ENCODE measurements at regions not wholly inside any gene's neighbourhood (a gene's known extent, or its start where the extent isn't known, plus 50 kb on each side); places are given as distances from the start of the nearest gene placed in this dataset.

DNA sequence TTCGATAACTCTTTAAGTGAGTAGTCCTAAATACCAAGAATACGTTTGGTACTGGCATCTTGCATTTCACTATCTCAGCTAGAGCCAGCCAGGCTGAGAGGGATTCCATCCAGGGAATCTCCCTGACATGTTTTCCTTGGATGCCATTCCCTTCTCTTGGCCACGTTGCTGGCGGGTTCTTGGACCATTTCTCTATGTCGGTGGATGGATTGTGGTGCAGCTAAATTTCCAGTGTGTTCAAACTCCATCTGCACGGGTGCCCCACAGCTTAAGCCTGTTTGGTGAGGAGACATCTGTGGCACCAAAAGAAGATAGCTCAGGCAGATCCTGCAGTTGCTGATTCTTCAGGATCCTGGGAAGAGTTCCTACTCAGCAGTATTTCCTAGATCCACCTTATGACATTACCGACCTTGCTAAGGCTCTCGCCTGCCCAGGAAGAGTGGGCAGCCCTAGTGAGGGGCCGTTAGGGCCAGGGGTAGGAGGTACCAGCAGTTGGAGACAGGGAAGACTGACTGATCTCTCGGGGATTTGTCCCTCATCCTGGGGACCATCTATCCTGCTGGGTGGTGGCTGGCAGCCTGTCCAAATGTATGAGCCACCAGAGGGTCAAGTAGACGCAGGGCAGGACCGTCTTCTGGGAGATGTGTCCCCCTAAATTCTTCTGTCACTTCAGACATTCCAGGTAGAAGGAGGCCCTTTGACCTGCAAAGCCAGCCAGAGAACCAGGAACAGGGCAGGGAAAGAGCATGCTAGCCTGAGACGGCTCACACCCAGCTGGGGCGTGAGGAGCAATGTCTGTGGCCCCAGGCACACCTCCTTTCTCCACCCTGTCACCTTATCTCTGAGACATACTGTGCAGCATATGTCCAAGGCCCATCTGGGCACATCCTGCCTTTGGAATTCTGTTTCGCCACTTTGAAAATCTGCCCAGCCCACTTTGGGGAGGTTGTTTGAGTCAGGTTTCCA lies 72.6 kb upstream of the CAPRIN2 start:
- DNase-seq, result no peak

DNA sequence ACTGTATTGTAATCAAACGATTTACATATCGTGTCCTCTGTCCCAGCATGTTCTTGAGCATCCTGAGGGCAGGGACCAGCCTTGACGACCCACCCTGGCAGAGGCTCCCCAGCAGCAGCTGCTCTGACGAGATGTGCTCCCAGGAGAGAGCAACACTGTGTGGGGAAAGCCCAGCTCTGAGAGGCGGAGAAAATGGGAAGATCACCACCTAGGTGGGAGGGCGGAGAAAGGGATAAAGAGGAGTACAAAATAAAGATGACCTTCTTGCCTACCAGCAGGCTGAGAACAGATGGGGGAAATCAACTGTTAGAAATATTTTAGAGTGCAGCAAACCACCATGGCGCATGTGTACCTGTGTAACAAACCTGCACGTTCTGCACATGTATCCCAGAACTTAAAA lies 71.5 kb upstream of the CAPRIN2 start:
- no peak for DNase-seq

DNA sequence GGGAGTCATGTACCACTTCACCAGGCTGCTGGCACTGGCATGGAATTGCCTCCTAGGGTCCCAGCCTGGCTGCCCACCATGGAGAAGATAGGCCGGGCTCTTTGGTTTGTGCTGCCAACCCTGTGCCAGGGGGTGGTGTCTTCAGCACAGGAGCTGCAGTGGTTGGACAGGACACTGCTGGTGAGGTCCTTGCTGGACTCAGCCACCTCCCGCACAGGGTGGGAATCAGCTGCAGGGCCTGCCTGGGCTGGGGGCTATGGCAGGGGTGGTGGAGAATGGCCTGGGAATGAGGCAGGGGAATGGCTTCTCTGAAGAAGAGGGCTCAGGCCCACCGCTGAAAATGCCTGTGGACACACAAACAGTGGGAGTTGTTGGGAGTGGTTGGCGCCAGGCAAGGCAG lies 70.6 kb upstream of the CAPRIN2 start:
- no peak for DNase-seq

DNA sequence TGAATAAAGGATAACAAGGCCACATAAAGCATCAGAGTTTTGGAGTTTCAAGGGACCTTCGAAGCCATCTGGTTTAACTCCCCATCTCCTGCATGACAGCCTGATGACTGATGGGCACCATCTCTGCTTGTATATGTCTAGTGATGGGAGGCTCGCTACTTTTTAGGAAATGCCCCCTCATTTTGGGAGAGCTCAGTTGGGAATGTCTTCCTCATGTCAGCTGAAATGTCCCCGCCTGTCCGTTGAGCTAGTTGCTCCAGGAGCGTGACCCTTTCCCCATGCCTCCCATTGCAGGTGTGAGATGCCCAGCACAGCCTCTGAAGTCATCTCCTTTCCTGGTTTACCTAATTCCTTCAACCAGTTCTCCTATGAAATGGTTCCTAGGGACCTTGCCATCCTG lies 69.6 kb upstream of the CAPRIN2 start:
- DNase-seq, result no peak

DNA sequence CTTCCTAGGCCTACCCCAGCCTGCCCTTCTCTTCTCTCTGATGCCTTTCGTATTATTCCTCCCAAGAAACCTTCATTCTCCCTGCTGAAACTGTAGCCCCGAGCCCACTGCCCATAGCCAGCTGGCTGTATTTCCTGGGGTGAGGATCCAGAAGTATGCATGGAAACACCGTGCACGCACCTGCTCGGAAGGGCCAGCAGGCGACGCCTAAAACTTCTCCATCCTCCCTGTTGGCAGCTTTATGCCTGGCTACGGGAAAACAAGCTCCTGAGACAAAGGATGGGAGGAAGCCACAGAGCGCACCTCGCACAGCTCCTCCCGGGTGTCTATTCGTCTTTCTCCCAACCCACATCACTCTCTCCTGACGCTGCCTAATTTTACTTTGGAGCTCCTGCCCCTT lies 69.0 kb upstream of the CAPRIN2 start:
- no peak for DNase-seq

DNA sequence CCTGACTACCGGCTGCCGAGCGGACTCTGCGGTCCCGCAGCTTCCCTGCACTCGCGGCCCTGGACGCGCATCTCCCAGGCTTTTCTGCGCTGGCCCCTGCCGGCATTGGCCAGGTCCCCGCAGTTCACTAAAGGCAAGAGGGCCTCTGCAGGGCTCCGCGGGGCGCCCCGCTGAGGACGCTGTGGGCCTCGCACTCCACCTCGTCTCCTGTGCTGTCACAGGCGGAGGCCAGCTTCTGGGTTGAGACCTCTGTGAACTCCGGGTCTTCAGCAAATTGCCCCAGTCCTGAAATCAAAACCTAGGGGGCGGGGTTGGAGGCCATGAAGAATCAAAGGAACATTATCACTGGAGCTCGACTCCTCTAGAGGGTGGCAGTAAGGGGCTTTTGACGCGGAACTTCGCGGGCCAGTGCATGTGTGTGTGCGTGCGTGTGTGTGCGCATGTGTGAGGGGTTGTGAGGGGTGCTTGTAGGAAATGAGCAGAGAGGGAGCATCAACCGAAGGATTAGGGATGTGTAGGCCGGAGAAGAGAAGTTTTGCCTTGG lies 68.5 kb upstream of the CAPRIN2 start:
- DNase-seq, result no peak

DNA sequence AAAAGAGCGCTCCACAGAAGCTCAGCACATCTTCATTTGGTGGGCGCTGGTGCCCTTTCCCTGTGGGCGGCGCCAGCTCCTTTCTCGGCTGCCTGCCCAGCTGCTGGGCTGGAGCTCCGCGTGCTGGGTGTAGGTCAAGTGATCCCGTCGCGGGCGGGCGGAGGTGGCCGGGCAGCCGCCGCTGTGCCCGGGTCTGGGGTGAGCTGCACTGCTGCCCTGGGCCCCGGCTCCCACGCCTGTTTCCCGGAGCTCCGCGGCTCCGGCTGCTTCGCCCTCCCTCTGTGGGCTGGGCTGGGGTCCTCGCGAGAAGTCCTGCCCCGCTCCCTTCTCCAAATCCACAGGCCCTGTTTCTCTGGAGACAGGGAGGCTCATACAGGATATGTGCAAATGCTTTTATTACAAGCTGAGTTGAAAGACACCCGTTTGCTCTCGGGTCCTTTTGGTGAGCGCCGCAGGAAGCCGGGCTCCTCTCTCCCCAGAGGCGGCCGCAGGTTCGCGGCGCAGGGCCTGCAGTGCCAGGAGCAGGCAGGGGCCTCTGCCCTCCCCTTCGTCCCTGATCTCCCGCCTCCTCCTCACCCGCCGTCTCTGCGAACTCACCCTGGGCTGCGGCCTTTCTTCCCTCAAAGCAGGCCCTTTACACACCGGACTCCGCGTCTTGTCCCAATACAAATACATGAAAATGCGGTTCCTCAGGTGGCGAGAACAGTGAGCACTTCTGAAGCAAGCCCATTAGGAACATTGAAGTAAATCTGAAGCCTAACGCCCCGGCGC lies 67.8 kb upstream of the CAPRIN2 start:
- peak; percentile 63 for DNase-seq

DNA sequence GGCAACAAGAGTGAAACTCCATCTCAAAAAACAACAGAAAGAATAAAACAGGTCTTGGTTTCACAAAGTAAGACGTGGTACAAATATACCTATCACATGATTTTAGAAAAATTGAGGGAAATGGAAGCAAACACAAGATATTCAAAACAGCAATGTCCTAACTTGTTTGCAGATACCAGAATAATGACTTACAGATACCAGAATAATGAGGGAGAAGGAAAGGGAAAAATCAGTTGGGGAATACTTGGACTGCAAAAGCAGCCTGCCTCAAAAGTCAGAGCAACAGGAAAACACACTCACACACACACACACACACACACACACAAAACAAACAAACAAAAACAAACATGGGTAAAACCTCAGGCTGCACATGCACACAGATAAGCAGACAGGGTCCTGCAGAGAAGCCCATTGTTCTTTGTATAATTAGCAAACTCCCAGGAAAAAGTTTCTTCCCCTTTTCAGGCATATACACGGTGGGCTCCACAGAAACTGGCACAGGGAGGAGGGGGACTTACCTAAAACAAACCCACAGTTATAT lies 65.7 kb upstream of the CAPRIN2 start:
- DNase-seq, result no peak

DNA sequence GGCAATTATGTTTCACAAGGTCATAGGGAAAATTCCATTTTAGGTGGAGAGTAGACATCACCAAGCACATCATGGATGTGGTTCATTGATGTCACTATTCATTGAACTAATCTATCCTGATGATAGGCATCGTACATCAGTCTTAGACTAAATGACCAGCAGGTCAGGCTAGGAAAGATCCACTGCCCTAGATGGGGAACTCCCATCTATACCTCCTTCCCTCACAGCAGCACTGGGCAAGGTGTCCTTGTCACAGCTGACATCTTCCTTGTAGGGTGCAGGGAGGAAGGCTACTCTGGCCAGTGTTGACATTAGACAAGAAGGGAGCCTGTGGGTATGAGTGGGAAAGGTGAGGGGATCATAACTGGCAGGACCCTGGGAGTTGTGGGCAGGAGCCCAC lies 63.8 kb upstream of the CAPRIN2 start:
- no peak for DNase-seq

DNA sequence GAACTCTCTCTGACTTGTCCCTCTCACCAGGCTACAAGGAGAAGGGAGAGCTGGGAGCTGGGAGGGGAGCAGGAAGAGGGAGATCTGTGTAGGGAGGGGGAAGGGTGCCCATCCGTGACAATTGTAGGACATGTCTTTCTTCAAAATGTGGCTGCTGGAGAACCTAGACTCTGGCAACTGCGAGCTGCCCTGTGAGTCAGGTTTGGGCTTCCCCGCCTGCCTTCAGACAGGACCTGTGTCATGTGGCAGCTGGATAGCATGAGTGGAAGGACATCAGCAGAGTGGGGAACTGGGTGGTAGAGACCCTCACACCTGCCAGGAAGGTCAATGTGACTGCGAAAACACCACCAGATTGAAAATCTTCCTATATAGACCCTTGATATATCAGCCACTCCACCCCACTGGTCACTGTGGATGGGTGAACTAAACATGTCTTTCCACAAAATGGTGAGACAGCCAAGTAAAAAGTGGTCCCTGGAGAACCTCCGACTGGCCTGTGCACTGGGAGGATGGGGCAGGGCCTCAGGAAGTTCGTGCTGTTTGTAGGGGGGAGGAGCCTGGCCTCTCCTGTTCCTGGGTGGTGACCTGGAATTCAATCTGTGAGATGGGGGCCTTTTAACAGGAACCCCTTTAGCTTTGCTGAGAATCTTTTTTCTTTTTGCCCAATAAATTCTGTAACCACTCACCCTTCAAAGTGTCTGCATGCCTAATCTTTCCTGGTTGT lies 62.2 kb upstream of the CAPRIN2 start:
- DNase-seq, result no peak

DNA sequence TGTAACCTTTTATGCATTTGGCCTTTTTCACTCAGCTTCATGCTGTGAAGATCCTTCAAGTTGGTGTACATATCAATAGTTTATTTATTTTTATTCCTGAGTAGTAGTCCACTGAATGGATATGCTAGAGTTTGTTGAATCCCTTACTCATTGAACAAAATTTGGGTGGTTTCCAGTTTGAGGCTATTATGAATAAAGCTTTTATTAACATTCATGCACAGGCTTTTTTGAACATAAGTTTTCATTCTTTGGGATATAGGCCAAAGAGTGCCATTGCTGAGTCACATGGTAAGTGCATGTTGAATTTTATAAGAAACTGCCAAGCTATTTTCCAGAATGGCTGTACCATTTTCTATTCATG lies 59.5 kb upstream of the CAPRIN2 start:
- no peak for DNase-seq

DNA sequence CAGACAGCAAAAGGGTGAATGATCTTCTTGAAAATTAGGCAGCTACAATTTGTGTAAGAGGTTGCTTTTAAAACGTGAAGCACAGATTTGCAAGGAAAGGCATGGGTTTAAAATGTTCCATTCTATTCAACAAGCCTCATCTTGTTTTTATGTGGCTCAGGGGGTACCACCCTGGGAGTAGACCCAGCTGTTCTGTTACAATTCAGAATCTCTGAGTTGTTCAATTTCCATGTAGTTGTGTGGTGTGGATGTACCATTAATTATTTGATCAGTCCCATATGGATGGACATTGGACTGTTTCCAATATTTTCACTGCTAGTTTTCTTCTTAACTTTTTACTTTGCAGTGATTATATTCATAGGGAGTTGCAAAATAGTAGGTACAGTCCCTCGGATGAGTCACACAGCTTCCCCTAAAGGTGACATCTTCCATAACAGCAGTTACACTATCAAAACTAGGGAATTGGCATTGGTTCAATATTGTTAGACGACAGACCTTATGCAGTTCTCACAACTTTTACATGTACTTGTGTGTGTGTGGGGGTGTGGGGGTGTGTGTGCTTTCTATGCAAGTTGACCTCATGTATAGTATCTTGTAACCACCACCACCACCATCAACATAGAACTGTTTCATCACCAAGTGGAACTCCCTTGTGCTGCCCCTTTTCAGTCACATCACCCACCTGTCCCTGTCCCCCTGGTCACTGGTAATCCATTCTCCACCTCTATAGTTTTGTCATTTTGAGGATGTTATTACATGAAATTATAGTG lies 59.0 kb upstream of the CAPRIN2 start:
- DNase-seq, result no peak

DNA sequence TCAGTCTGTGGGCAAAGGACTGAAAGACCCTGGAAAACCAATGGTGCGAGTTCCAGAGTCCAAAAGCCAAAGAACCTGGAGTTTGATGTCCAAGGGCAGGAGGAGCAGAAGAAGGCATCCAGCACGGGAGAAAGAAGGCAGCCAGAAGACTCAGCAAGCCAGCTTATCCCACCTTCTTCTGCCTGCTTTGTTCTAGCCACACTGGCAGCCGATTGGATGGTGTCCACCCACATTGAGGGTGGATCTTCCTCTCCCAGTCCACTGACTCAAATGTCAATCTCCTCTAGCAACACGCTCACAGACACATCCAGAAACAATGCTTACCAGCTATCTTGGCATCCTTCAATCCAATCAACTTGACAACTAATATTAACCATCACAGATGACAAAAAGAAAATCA lies 57.2 kb upstream of the CAPRIN2 start:
- no peak for DNase-seq

DNA sequence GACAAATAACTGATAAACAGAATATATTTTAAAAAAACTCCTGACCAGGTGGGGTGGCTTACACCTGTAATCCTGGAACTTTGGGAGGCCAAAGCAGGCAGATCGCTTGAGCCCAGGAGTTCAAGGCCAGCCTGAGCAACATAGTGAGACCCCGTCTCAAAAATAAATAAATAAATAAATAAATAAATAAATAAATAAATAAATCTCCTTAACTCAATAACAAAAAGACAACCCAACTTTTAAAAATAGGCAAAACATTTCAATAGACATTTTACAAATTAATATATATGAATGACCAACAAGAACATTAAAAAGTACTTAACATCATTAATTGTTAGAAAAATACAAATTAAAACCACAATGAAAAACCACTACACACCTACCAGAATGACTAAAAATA lies 56.2 kb upstream of the CAPRIN2 start:
- no peak for DNase-seq

DNA sequence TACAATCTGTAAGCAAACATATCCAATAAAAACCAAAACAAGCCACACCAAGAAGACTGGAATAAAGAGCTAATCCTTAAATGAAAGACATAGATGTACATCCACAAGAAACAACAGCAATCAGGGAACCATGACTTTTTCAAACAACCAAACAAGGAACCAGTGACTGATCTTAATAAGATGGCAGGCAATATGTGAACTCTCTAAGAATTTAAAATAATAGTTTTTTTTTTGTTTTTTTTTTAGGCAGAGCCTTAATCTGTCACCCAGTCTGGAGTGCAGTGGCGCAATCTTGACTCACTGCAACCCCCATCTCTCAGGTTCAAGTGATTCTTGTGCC lies 52.9 kb upstream of the CAPRIN2 start:
- DNase-seq, result no peak

DNA sequence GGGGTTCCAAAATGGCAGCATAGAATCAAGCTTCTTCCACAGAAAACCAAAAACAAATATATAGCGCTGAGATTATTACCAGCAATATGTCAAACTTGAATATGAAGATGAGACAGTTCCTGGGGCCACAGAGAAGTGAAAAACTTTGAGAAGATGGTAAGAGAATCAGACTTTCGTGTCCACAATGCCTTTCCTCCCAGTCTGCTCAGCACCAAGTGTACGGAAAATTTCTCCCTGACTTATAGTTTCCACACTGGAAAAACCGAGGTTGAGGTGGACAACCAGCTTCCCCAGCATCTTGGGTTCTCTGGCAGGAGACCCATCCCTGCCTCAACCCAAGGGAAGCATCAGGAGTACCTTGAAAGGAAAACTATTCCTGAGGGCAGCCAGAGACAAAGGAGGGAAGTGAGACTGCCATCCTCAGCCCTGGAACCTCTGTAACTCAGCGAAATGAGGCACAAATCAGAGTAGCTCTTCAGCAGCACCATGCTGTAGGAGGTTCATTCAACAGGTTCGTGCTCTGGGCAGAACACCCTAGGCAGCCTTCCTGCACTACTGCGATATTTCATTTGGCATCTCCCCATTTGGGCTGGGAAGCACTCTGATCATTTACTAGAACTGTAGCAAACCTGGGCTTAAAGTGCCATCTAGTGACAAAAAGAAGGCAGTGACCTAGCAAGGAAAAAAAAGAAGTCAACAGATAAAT lies 52.4 kb upstream of the CAPRIN2 start:
- DNase-seq, result peak; percentile 68

DNA sequence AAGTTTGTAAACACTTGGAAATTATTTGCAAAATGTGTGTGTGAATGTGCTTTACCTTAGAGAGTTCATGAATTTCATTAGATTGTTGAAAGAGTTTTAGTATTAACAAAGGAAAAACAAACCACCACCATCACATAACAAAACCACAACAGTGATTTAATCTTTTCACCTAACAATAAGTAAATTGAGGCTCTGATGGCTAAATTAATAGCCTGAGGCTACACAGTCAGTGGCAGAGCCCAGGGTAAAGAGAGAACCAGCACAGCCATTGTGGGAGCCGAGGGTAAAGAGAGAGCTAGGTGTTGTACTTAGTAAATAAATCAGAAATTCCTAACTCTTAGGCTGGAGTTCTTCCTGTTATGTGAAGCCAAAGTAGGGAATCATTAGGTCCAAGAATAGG lies 51.2 kb upstream of the CAPRIN2 start:
- no peak for DNase-seq

Data from NCI-H774 (cell line).